ENCODE measurements at regions not wholly inside any gene's neighbourhood (a gene's known extent, or its start where the extent isn't known, plus 50 kb on each side); places are given as distances from the start of the nearest gene placed in this dataset.

DNA sequence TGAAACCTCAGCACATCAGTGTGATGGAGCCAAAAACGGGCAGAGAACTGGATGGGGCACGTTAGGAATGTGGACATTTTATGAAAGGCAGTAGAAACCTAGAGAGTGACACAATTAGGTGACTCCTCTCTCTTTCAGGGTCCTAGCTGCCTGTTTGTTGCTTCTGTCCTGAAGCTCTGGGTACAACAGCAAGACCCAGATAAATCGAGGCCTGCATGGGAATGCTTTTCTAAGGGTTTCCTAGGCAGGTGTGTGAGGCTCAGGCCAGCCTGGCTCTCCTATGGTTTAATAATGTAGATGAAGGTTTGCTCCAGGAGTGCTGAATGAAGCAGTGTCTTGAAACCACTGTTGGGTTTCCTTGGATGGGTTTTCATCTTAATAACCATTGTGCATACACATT, 517.1 kb upstream of the RAB6C start:
- TF ChIP-seq CTCF (IDR thresholded peaks at IDR 0.05; ENCODE audit: insufficient read depth, low read depth, low read length, missing control alignments): no peak
- no peak for DNase-seq (ENCODE audit: low read depth)
- no peak overlapping the region for H3K4me3 ChIP-seq (ENCODE audit: low read length)

DNA sequence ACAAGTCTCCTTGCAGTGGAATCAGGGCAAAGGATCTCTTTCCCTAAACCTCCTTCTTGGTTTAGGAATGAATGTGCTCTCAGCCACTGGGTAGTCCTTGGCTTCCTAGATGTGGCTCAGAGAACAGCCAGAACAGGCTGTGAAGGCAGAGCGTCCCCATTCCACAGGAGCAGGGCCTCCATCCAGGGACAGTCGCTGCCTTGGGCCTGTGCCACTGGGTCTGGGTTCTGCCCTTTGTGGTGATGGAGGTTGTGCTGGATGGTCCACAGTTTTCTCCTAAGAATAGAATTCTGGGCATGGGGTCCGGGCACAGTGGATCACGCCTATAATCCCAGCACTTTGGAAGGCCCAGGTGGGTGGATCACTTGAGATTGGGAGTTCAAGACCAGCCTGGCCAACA, 516.5 kb upstream of the RAB6C start:
- no peak overlapping the region for H3K4me3 ChIP-seq (ENCODE audit: low read length)
- no peak for TF ChIP-seq CTCF (IDR thresholded peaks at IDR 0.05; ENCODE audit: insufficient read depth, low read depth, low read length, missing control alignments)
- DNase-seq (ENCODE audit: low read depth): no peak

DNA sequence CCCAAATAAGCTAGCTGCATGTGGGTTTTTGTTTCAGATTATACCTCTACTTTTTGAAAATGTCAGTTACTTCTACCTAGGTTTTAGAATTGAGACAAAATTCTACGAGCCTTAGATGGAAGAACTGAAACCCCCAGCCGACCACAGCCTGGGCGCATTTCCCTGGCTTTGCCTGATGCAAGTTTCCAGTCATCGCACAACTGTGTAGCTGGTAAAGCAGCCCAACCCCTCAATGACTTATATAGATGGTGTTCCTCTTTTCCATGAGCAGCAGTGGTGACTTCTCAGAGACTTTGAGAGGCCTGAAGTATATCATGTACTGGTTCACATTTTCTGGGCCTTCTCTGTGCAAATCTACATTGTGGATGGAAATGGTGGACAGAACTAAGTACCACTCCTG, 515.4 kb upstream of the RAB6C start:
- no peak for TF ChIP-seq CTCF (IDR thresholded peaks at IDR 0.05; ENCODE audit: insufficient read depth, low read depth, low read length, missing control alignments)
- no peak for DNase-seq (ENCODE audit: low read depth)
- H3K4me3 ChIP-seq (ENCODE audit: low read length): no peak overlapping the region

DNA sequence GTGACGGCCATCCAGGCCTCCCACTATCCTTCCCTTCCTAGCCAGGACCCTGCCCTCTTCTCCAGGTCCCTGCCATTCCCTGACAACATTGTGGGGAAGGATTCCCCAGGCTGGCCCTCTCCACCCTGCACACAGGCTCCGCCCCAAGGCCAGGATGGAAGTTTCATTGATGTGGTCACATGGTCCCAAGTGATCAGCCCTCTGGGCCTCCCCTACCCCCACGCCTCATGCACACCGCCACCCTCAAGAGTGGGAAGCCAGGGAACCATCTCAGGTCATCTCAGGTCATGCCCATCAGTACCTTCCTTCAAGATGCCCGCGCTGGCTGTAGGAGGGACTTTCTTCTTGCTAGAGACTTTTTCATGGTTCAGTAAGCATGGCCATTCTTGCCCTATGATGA, 514.8 kb upstream of the RAB6C start:
- TF ChIP-seq CTCF (IDR thresholded peaks at IDR 0.05; ENCODE audit: insufficient read depth, low read depth, low read length, missing control alignments): no peak
- no peak for DNase-seq (ENCODE audit: low read depth)
- H3K4me3 ChIP-seq (ENCODE audit: low read length): no peak overlapping the region

DNA sequence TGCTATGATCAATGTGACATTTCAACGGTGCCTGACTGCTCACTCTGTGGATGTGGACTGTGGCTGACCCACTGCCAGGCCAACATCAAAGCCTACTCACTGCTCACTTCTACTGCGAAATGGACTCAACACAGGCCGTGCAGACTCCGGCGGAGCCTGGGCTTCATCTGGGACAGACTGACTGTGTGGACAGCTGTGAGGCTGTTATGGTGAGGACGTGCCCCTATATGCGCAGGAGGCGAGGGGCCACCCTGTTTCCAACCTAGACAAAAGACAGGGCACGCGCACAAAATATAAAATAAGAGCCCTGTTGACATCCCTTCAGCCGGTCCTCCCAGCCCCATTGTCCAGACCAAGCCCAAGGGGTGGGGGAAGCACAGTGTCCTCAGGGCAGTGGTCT, 514.4 kb upstream of the RAB6C start:
- no peak for DNase-seq (ENCODE audit: low read depth)
- no peak for TF ChIP-seq CTCF (IDR thresholded peaks at IDR 0.05; ENCODE audit: insufficient read depth, low read depth, low read length, missing control alignments)
- no peak overlapping the region for H3K4me3 ChIP-seq (ENCODE audit: low read length)

GRCh38 chr2:129466389-129466788, 513.1 kb upstream of the RAB6C start:
- no peak for TF ChIP-seq CTCF (IDR thresholded peaks at IDR 0.05; ENCODE audit: insufficient read depth, low read depth, low read length, missing control alignments)
- DNase-seq (ENCODE audit: low read depth): no peak

DNA sequence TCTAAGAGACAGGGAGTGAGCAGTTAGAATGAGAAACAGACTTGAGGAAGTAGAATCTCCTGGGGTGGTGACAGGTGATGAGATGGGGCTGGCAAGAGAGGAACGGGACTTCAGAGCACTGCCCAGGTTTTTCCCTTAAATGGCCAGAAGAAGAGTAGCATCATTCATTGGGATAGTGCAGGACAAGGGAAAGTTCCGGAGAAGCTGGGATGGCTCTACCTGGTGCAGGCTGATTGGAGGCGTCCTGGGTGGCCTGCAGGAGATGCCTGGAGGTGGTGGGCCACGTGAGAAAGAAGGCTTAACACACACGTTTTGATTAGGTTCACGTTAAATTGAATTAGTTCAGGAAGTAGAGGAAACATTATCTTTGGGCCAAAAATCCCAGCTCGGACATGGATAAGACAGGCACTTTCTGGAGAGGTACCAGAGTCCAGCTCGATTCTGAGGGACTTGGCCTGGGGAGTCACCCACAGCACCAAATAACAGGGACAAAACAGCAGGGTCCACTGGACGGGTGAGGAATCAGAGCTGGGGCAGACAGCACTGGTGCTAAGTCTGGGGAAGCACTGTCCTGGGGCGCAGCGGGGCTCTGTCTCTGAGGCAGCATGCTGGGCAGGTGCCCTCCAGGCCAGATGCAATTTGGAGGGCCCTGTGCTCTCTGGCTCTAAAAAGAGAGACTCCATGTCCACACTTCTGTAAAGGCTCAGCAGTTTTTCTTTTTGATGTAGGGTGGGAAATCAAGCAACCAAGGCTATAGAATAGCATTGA, 512.3 kb upstream of the RAB6C start:
- TF ChIP-seq CTCF (IDR thresholded peaks at IDR 0.05; ENCODE audit: insufficient read depth, low read depth, low read length, missing control alignments): no peak
- no peak for DNase-seq (ENCODE audit: low read depth)
- H3K4me3 ChIP-seq (ENCODE audit: low read length): no peak overlapping the region

More at GRCh38 chr2:129466389-129466788, 513.1 kb upstream of the RAB6C start:
- no peak overlapping the region for H3K4me3 ChIP-seq (ENCODE audit: low read length)

All from epithelial cell of esophagus (primary cell).